ENCODE measurements at regions not wholly inside any gene's neighbourhood (a gene's known extent, or its start where the extent isn't known, plus 50 kb on each side); places are given as distances from the start of the nearest gene placed in this dataset.

DNA sequence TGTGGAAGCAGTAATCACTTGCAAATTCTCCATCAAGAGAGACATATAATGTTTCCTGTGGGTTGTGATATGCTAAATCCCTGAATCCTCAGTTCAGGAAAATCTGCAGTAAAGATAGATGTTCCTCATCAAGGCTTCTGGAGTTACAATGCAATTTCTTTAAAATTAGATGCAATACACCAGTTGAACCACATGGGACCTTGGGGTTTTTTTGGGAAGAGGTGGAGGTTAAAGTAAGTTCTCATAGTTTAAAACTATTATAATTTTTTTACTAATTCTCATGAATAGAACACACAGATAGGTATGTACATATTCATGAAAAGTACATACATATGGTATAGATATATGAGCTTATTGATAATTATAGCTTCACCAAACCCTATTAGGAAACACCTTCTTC, 496.2 kb downstream of the SATB2 start:
- TF ChIP-seq, protein P1, sequence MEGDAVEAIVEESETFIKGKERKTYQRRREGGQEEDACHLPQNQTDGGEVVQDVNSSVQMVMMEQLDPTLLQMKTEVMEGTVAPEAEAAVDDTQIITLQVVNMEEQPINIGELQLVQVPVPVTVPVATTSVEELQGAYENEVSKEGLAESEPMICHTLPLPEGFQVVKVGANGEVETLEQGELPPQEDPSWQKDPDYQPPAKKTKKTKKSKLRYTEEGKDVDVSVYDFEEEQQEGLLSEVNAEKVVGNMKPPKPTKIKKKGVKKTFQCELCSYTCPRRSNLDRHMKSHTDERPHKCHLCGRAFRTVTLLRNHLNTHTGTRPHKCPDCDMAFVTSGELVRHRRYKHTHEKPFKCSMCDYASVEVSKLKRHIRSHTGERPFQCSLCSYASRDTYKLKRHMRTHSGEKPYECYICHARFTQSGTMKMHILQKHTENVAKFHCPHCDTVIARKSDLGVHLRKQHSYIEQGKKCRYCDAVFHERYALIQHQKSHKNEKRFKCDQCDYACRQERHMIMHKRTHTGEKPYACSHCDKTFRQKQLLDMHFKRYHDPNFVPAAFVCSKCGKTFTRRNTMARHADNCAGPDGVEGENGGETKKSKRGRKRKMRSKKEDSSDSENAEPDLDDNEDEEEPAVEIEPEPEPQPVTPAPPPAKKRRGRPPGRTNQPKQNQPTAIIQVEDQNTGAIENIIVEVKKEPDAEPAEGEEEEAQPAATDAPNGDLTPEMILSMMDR (IDR thresholded peaks at IDR 0.05; ENCODE audit: extremely low read depth in 1 of 2, insufficient read depth in 1 of 2, low read depth in 1 of 2, low read length in 2 of 2) = no peak
- no peak for TF ChIP-seq JUN (IDR thresholded peaks at IDR 0.05; ENCODE audit: borderline replicate concordance, insufficient read depth, insufficient read length, low read depth)
- no peak for TF ChIP-seq POLR2A (IDR thresholded peaks at IDR 0.05; ENCODE audit: low read depth, low read length)
- no peak for TF ChIP-seq EZH2 (IDR thresholded peaks at IDR 0.05; ENCODE audit: borderline replicate concordance, low read depth, low read length, severe bottlenecking)
- TF ChIP-seq POLR2AphosphoS5 (IDR thresholded peaks at IDR 0.05; ENCODE audit: insufficient read depth, low read depth, low read length) = no peak
- TF ChIP-seq, protein P2, sequence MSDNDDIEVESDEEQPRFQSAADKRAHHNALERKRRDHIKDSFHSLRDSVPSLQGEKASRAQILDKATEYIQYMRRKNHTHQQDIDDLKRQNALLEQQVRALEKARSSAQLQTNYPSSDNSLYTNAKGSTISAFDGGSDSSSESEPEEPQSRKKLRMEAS (IDR thresholded peaks at IDR 0.05; ENCODE audit: insufficient read depth, insufficient read length) = no peak
- no peak for TF ChIP-seq MYC (IDR thresholded peaks at IDR 0.05; ENCODE audit: low read depth, low read length)
- no peak for TF ChIP-seq FOS (IDR thresholded peaks at IDR 0.05; ENCODE audit: borderline replicate concordance, insufficient read depth, low read length)
